Neural cell (in vitro differentiated cells): ENCODE measurements at regions not wholly inside any gene's neighbourhood (a gene's known extent, or its start where the extent isn't known, plus 50 kb on each side); places are given as distances from the start of the nearest gene placed in this dataset.

Experiments
- H2AFZ ChIP-seq: fragments of 200-600, 300-800 bp; sonication (generic), shearing (Covaris generic); 2 replicates; pipeline ENCODE4 v1.6.0; 2014; ENCODE audit warnings: low read depth, mild to moderate bottlenecking, antibody characterized with exemption, low read length, moderate library complexity
- H3F3A ChIP-seq: fragments of 200-600 bp; shearing (Covaris generic); 2 replicates; pipeline ENCODE4 v1.6.1; 2016; ENCODE audit warnings: mild to moderate bottlenecking, moderate library complexity, mixed read lengths, antibody characterized with exemption, low read length; ENCODE audit not compliant: insufficient read depth, poor library complexity, severe bottlenecking
- H3K27ac ChIP-seq: fragments of 200-600, 300-800 bp; sonication (generic), shearing (Covaris generic); 2 replicates; pipeline ENCODE4 v1.5.1; 2014; ENCODE audit warnings: mild to moderate bottlenecking, low read length, moderate library complexity
- H3K27me3 ChIP-seq: fragments of 300-800, 200-600 bp; sonication (generic), shearing (Covaris generic); 2 replicates; pipeline ENCODE4 v1.6.0; 2014; ENCODE audit warnings: mild to moderate bottlenecking, low read depth, low read length, moderate library complexity; ENCODE audit not compliant: insufficient read depth
- H3K36me3 ChIP-seq: fragments of 300-800, 200-600 bp; sonication (generic), shearing (Covaris generic); 2 replicates; pipeline ENCODE4 v1.5.1; 2014; ENCODE audit warnings: mild to moderate bottlenecking, antibody characterized with exemption, low read length, moderate library complexity; ENCODE audit not compliant: insufficient read depth
- H3K4me2 ChIP-seq: fragments of 300-800, 200-600 bp; sonication (generic), shearing (Covaris generic); 2 replicates; pipeline ENCODE4 v1.6.0; 2014; ENCODE audit warnings: mild to moderate bottlenecking, low read length
- H3K4me3 ChIP-seq: fragments of 300-800, 200-600 bp; sonication (generic), shearing (Covaris generic); 2 replicates; pipeline ENCODE4 v1.5.1; 2014; ENCODE audit warnings: mild to moderate bottlenecking, low read length, moderate library complexity
- H3K79me2 ChIP-seq: fragments of 200-600 bp; shearing (Covaris generic); replicated peaks from 2 replicates; pipeline ENCODE4 v1.6.0; 2014; ENCODE audit warnings: mild to moderate bottlenecking, low read length, moderate library complexity; ENCODE audit not compliant: insufficient read depth
- H3K9ac ChIP-seq: fragments of 300-800, 200-600 bp; sonication (generic), shearing (Covaris generic); 2 replicates; pipeline ENCODE4 v1.6.1; 2016; ENCODE audit warnings: mild to moderate bottlenecking, low read length, mixed read lengths
- H3K9me2 ChIP-seq: fragments of 200-600 bp; shearing (Covaris generic); 2 replicates; pipeline ENCODE4 v1.6.1; 2016; ENCODE audit warnings: mild to moderate bottlenecking, low read length, mixed read lengths; ENCODE audit not compliant: insufficient read depth
- H3K9me3 ChIP-seq: fragments of 200-600, 300-800 bp; sonication (generic), shearing (Covaris generic); 2 replicates; pipeline ENCODE4 v1.6.1; 2016; ENCODE audit warnings: mild to moderate bottlenecking, mixed run types, low read length, moderate library complexity, mixed read lengths
- H4K20me1 ChIP-seq: fragments of 200-600 bp; shearing (Covaris generic); 2 replicates; pipeline ENCODE4 v1.6.1; 2016; ENCODE audit warnings: mild to moderate bottlenecking, mixed run types; ENCODE audit not compliant: insufficient read depth
- CTCF ChIP-seq: fragments of 450-650 bp; IDR thresholded peaks from 2 replicates; pipeline ENCODE4 v1.5.1; 2014; ENCODE audit warnings: antibody characterized with exemption, mild to moderate bottlenecking, moderate library complexity; ENCODE audit not compliant: poor library complexity, severe bottlenecking
- EP300 ChIP-seq: fragments of 450-650 bp; conservative IDR thresholded peaks from 2 replicates; pipeline ENCODE4 v1.6.1; 2014; ENCODE audit warnings: antibody characterized with exemption, mild to moderate bottlenecking, moderate library complexity; ENCODE audit not compliant: poor library complexity, severe bottlenecking
- EZH2 ChIP-seq: fragments of 200-600, 300-800 bp; shearing (Covaris generic), sonication (generic); IDR thresholded peaks from 2 replicates; pipeline ENCODE4 v1.6.1; 2014; ENCODE audit warnings: antibody characterized with exemption, low read length, borderline replicate concordance, mild to moderate bottlenecking; ENCODE audit not compliant: insufficient read depth, poor library complexity, severe bottlenecking
- MXI1 ChIP-seq: fragments of 450-650 bp; conservative IDR thresholded peaks from 2 replicates; pipeline ENCODE4 v1.6.1; 2014; ENCODE audit warnings: antibody characterized with exemption, mild to moderate bottlenecking; ENCODE audit not compliant: poor library complexity, severe bottlenecking
- POLR2AphosphoS5 ChIP-seq: IDR thresholded peaks from 2 replicates; pipeline ENCODE4 v1.6.1; 2012
- RAD21 ChIP-seq: fragments of 450-650 bp; conservative IDR thresholded peaks from 2 replicates; pipeline ENCODE4 v1.6.1; 2014; ENCODE audit warnings: antibody characterized with exemption, mild to moderate bottlenecking, moderate library complexity
- REST ChIP-seq: IDR thresholded peaks from 2 replicates; pipeline ENCODE4 v1.6.1; 2012; ENCODE audit warnings: borderline replicate concordance
- SMC3 ChIP-seq: fragments of 450-650 bp; conservative IDR thresholded peaks from 2 replicates; pipeline ENCODE4 v1.6.1; 2014; ENCODE audit warnings: antibody characterized with exemption, mild to moderate bottlenecking, moderate library complexity; ENCODE audit not compliant: poor library complexity
- TAF1 ChIP-seq: IDR thresholded peaks from 2 replicates; pipeline ENCODE4 v1.6.1; 2012; ENCODE audit warnings: low read depth

- no peaks in the 10 kb centered on the region for H4K20me1 ChIP-seq
- no peaks in the 10 kb centered on the region for H3K9me2 ChIP-seq
- TF ChIP-seq EZH2 (no peak), POLR2AphosphoS5 (no peak), TAF1 (no peak), CTCF (no peak), MXI1 (no peak), EP300 (no peak), REST (no peak), SMC3 (no peak), RAD21 (no peak)
- no peaks in the 10 kb centered on the region for H3K79me2 ChIP-seq
- no peaks in the 10 kb centered on the region for H3F3A ChIP-seq
- no peaks in the 10 kb centered on the region for H3K27me3 ChIP-seq
- no peak overlapping the region for H2AFZ ChIP-seq
- no peak overlapping the region for H3K4me3 ChIP-seq
- H3K27ac ChIP-seq: no peak overlapping the region
- no peaks in the 10 kb centered on the region for H3K36me3 ChIP-seq
- no peak overlapping the region for H3K9ac ChIP-seq
- no peak overlapping the region for H3K4me2 ChIP-seq
- H3K9me3 ChIP-seq: no peaks in the 10 kb centered on the region
Observed at GRCh38 chr7:348962-349743, 59.2 kb downstream of the FOXL3 start.

GRCh38 chr7:351256-351655 lies 61.3 kb downstream of the FOXL3 start:
- Histone ChIP-seq H3K27ac (no peak overlapping the region), H4K20me1 (no peaks in the 10 kb centered on the region), H3K9me2 (no peaks in the 10 kb centered on the region), H3K79me2 (no peaks in the 10 kb centered on the region), H3K4me3 (no peak overlapping the region), H2AFZ (no peak overlapping the region), H3K27me3 (no peaks in the 10 kb centered on the region), H3K9me3 (no peaks in the 10 kb centered on the region), H3F3A (no peaks in the 10 kb centered on the region), H3K9ac (no peak overlapping the region), H3K4me2 (no peak overlapping the region), H3K36me3 (no peaks in the 10 kb centered on the region)
- TF ChIP-seq CTCF (no peak), SMC3 (no peak), REST (no peak), POLR2AphosphoS5 (no peak), EZH2 (no peak), EP300 (no peak), MXI1 (no peak), RAD21 (no peak), TAF1 (no peak)
